ENCODE measurements at regions not wholly inside any gene's neighbourhood (a gene's known extent, or its start where the extent isn't known, plus 50 kb on each side); places are given as distances from the start of the nearest gene placed in this dataset.

DNA sequence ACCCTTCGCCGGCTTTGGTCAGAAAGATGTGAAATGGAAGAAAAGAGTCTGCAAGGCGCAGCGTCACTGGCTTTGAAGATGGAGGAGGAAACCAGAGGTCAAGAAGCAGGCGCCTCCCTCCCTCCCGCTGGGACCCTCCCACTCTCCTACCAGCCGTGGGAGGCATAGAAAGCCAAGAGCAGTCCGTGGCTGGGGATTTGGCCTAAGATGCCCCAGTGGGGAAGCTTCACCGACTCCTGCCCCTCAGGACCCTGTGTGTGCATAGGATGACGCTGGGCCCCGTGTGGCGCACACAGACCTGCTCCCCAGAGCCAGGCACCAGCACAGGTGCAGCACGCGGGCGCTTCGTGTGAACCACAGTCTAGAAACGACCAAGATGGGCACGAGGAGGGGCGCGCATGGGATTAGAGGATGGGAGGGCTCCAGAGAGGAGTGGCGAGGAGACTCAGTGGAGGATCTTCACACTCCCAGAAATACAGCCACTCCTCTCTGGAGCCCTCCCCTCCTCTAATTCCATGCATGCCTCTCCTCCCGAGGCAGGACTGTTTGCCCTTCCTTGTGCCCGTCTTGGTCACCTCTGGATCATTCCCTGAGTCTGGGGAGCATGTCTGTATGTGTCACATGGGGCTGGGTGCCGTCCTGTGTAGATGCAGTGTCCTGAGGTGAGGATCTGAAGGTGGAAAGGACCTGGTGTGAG, 194.3 kb downstream of the TEX29 start:
- no peaks in the 10 kb centered on the region for H3K4me1 ChIP-seq (ENCODE audit: control insufficient read depth, extremely low read depth, insufficient read depth, low read length)
- no peak overlapping the region for H2AFZ ChIP-seq (ENCODE audit: low read length)
- no peak overlapping the region for H3K9ac ChIP-seq (ENCODE audit: insufficient read depth, low read length)
- H3K27ac ChIP-seq (ENCODE audit: insufficient read depth, low read length), result no peak overlapping the region
- H3K36me3 ChIP-seq (ENCODE audit: control insufficient read depth, insufficient read depth, low read length), result no peaks in the 10 kb centered on the region
- no peak overlapping the region for H3K4me2 ChIP-seq (ENCODE audit: extremely low read depth, insufficient read depth, low read length)
- no peaks in the 10 kb centered on the region for H4K20me1 ChIP-seq (ENCODE audit: control insufficient read depth, extremely low read depth, insufficient read depth, low read length)
- DNase-seq (ENCODE audit: low read depth in 2 of 2), result no peak
- H3K9me3 ChIP-seq (ENCODE audit: control insufficient read depth, insufficient read depth, low read depth, low read length), result no peaks in the 10 kb centered on the region
- H3K79me2 ChIP-seq (ENCODE audit: control insufficient read depth, insufficient read depth, low read length), result no peaks in the 10 kb centered on the region
- TF ChIP-seq, protein P1, sequence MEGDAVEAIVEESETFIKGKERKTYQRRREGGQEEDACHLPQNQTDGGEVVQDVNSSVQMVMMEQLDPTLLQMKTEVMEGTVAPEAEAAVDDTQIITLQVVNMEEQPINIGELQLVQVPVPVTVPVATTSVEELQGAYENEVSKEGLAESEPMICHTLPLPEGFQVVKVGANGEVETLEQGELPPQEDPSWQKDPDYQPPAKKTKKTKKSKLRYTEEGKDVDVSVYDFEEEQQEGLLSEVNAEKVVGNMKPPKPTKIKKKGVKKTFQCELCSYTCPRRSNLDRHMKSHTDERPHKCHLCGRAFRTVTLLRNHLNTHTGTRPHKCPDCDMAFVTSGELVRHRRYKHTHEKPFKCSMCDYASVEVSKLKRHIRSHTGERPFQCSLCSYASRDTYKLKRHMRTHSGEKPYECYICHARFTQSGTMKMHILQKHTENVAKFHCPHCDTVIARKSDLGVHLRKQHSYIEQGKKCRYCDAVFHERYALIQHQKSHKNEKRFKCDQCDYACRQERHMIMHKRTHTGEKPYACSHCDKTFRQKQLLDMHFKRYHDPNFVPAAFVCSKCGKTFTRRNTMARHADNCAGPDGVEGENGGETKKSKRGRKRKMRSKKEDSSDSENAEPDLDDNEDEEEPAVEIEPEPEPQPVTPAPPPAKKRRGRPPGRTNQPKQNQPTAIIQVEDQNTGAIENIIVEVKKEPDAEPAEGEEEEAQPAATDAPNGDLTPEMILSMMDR (conservative IDR thresholded peaks at IDR 0.05 in 1 of 2, IDR thresholded peaks at IDR 0.05 in 1 of 2; ENCODE audit: low read depth in 1 of 2, low read length in 2 of 2), result no peak
- no peak for TF ChIP-seq EZH2 (IDR thresholded peaks at IDR 0.05; ENCODE audit: low read length, missing control alignments)
- H3K4me3 ChIP-seq (replicated peaks in 1 of 4; ENCODE audit: control extremely low read depth in 1 of 4, insufficient read depth in 1 of 4, low read depth in 3 of 4, low read length in 4 of 4), result no peak overlapping the region
- no peaks in the 10 kb centered on the region for H3K27me3 ChIP-seq (ENCODE audit: control insufficient read depth, insufficient read depth, low read length)

DNA sequence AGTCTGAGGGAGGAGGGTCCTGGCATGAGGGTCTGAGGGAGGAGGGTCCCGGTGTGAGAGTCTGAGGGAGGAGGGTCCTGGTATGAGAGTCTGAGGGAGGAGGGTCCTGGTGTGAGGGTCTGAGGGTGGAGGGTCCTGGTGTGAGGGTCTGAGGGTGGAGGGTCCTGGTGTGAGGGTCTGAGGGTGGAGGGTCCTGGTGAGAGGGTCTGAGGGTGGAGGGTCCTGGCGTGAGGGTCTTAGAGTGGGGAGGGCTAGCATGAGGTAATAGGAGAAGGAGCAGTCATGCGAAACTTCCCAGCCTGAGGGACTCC, 194.8 kb downstream of the TEX29 start:
- H3K9me3 ChIP-seq (ENCODE audit: control insufficient read depth, insufficient read depth, low read depth, low read length), result no peaks in the 10 kb centered on the region

DNA sequence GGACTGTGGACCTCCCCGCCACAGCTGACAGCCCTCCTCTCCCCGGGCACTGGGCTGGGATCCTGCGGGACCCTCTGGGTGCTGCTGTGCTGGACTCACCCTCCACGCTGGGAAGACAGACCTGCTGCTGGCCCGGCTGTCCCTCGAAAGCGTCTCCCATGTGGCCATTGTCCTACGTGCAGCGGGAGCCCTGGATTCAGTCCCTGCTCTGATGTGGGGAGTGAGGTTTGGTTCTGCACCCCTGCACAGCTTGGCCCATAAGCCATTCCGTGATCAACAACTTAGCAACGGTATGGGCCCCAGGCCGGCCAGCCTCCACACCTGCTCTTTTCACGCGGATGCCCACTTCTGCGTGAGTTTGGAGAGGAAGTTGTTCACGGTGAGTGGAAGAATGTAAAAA, 195.2 kb downstream of the TEX29 start:
- H3K79me2 ChIP-seq (ENCODE audit: control insufficient read depth, insufficient read depth, low read length), result no peaks in the 10 kb centered on the region
- no peak overlapping the region for H3K4me3 ChIP-seq (replicated peaks in 1 of 4; ENCODE audit: control extremely low read depth in 1 of 4, insufficient read depth in 1 of 4, low read depth in 3 of 4, low read length in 4 of 4)
- no peak overlapping the region for H3K4me2 ChIP-seq (ENCODE audit: extremely low read depth, insufficient read depth, low read length)
- H3K36me3 ChIP-seq (ENCODE audit: control insufficient read depth, insufficient read depth, low read length), result no peaks in the 10 kb centered on the region
- H4K20me1 ChIP-seq (ENCODE audit: control insufficient read depth, extremely low read depth, insufficient read depth, low read length), result no peaks in the 10 kb centered on the region
- H3K9me3 ChIP-seq (ENCODE audit: control insufficient read depth, insufficient read depth, low read depth, low read length), result no peaks in the 10 kb centered on the region
- H2AFZ ChIP-seq (ENCODE audit: low read length), result no peak overlapping the region
- no peaks in the 10 kb centered on the region for H3K27me3 ChIP-seq (ENCODE audit: control insufficient read depth, insufficient read depth, low read length)
- H3K4me1 ChIP-seq (ENCODE audit: control insufficient read depth, extremely low read depth, insufficient read depth, low read length), result no peaks in the 10 kb centered on the region
- TF ChIP-seq EZH2 (IDR thresholded peaks at IDR 0.05; ENCODE audit: low read length, missing control alignments), result no peak
- TF ChIP-seq, protein P1 (conservative IDR thresholded peaks at IDR 0.05 in 1 of 2, IDR thresholded peaks at IDR 0.05 in 1 of 2; ENCODE audit: low read depth in 1 of 2, low read length in 2 of 2), result no peak
- no peak for DNase-seq (ENCODE audit: low read depth in 2 of 2)
- H3K9ac ChIP-seq (ENCODE audit: insufficient read depth, low read length), result no peak overlapping the region
- H3K27ac ChIP-seq (ENCODE audit: insufficient read depth, low read length), result no peak overlapping the region

More for the DNA sequence above, 194.8 kb downstream of the TEX29 start:
- Histone ChIP-seq H3K79me2 (ENCODE audit: control insufficient read depth, insufficient read depth, low read length) (no peaks in the 10 kb centered on the region), H4K20me1 (ENCODE audit: control insufficient read depth, extremely low read depth, insufficient read depth, low read length) (no peaks in the 10 kb centered on the region), H3K4me1 (ENCODE audit: control insufficient read depth, extremely low read depth, insufficient read depth, low read length) (no peaks in the 10 kb centered on the region), H3K4me2 (ENCODE audit: extremely low read depth, insufficient read depth, low read length) (no peak overlapping the region), H3K27ac (ENCODE audit: insufficient read depth, low read length) (no peak overlapping the region), H2AFZ (ENCODE audit: low read length) (no peak overlapping the region), H3K36me3 (ENCODE audit: control insufficient read depth, insufficient read depth, low read length) (no peaks in the 10 kb centered on the region), H3K4me3 (replicated peaks in 1 of 4; ENCODE audit: control extremely low read depth in 1 of 4, insufficient read depth in 1 of 4, low read depth in 3 of 4, low read length in 4 of 4) (no peak overlapping the region), H3K27me3 (ENCODE audit: control insufficient read depth, insufficient read depth, low read length) (no peaks in the 10 kb centered on the region), H3K9ac (ENCODE audit: insufficient read depth, low read length) (no peak overlapping the region)
- DNase-seq (ENCODE audit: low read depth in 2 of 2), result no peak
- TF ChIP-seq, protein P1 (conservative IDR thresholded peaks at IDR 0.05 in 1 of 2, IDR thresholded peaks at IDR 0.05 in 1 of 2; ENCODE audit: low read depth in 1 of 2, low read length in 2 of 2), result no peak
- TF ChIP-seq EZH2 (IDR thresholded peaks at IDR 0.05; ENCODE audit: low read length, missing control alignments), result no peak
